Epithelial cell of esophagus (primary cell): ENCODE measurements at regions not wholly inside any gene's neighbourhood (a gene's known extent, or its start where the extent isn't known, plus 50 kb on each side); places are given as distances from the start of the nearest gene placed in this dataset.

Experiments
- DNase-seq: peaks from one replicate; pipeline ENCODE4 v3.0.0; 2010; ENCODE audit warnings: low read depth
- H3K4me3 ChIP-seq: 2 replicates; pipeline ENCODE4 v1.5.1; 2011; ENCODE audit warnings: mild to moderate bottlenecking, low read length, control low read depth
- TF ChIP-seq, protein P1 (sequence below): IDR thresholded peaks from 2 replicates; pipeline ENCODE4 v1.5.1; 2011; ENCODE audit warnings: low read depth, mild to moderate bottlenecking, low read length, control low read depth, inconsistent platforms; ENCODE audit not compliant: insufficient read depth; ENCODE audit errors: missing control alignments

DNA sequence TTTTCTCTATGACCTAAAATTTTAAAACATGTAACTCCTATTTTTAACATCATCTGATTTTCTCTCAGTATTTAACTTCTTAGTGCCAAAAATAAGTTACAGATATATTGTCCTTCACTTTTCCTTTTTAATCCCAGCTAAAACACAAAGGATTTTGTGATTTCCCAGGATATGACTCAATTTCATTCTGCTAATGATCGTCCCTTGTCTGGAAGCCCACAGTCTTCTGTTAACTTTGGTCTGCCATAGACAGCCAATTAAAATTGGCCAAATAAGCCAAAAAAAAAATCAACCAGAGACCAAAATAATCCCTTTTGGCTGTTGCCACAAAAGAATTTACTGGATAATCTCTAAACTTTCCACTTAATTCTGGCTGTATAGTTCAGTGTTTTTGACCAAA is 124.5 kb upstream of the FST start:
- H3K4me3 ChIP-seq = no peak overlapping the region
- TF ChIP-seq, protein P1, sequence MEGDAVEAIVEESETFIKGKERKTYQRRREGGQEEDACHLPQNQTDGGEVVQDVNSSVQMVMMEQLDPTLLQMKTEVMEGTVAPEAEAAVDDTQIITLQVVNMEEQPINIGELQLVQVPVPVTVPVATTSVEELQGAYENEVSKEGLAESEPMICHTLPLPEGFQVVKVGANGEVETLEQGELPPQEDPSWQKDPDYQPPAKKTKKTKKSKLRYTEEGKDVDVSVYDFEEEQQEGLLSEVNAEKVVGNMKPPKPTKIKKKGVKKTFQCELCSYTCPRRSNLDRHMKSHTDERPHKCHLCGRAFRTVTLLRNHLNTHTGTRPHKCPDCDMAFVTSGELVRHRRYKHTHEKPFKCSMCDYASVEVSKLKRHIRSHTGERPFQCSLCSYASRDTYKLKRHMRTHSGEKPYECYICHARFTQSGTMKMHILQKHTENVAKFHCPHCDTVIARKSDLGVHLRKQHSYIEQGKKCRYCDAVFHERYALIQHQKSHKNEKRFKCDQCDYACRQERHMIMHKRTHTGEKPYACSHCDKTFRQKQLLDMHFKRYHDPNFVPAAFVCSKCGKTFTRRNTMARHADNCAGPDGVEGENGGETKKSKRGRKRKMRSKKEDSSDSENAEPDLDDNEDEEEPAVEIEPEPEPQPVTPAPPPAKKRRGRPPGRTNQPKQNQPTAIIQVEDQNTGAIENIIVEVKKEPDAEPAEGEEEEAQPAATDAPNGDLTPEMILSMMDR = no peak
- DNase-seq = no peak

DNA sequence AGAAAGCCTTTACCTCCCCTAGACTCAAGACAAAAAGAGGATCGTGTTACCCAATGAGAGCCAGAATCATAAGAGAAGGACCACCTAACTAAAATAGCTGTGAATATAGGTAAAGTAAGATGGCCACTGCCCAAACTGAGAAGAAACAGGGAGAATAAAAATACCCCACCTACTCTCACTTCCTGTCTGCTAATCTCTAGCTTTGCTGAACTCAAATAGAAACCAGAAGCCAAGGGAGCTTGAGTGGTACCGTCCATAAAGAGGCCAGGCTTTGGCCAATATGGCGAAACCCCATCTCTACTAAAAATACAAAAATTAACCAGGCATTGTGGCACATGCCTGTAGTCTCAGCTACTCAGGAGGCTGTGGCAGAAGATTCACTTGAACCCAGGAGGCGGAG is 123.0 kb upstream of the FST start:
- TF ChIP-seq, protein P1 = no peak
- H3K4me3 ChIP-seq = no peak overlapping the region
- DNase-seq = no peak

DNA sequence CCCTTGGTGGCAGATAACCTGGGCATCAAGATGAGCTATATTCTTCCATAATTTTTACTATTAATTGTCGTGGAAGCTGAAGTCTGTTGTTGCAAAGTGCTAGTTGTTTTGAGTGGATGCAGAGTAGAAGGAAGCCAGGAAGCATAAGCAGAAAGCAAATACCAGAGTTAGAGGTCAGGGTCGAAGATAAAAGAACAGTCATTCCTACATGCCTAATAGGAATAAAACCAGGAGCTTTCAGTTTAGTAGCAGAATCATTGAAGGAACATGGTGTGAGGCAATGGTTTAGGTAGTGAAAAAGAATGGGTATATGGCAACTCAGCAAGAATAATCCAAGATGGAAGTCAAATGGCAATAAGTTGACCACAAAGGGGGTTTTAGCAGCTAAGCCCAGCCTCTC is 121.6 kb upstream of the FST start:
- H3K4me3 ChIP-seq = no peak overlapping the region
- no peak for DNase-seq
- TF ChIP-seq, protein P1 = no peak

DNA sequence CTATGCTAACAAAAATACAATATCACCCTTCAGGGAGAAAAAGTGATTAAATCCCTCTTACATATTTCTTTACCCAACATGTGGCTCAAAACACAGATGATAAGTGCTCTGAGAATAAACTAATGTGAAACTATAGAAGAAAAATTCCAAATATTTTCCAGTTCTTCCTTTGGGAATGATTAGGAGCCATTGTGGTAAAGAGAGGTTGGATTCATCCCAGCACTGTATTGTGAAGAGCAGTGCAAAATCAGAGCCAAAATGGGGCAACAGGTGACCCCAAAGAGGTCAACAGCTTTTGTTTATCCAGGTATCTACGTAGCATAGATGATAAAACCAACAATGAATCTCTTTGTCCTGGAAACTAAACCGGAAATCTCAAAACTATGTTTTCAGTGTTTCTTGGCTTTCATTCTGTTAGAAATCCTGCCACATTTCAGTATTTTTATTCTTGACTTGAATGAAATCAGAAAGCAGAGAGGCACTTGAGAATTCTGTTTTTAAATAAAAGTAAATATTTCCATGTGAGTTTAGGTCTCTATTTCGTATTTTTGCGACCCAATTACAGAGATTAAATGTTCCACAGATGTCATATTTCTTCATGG is 120.4 kb upstream of the FST start:
- H3K4me3 ChIP-seq = no peak overlapping the region
- no peak for DNase-seq
- TF ChIP-seq, protein P1 = no peak

DNA sequence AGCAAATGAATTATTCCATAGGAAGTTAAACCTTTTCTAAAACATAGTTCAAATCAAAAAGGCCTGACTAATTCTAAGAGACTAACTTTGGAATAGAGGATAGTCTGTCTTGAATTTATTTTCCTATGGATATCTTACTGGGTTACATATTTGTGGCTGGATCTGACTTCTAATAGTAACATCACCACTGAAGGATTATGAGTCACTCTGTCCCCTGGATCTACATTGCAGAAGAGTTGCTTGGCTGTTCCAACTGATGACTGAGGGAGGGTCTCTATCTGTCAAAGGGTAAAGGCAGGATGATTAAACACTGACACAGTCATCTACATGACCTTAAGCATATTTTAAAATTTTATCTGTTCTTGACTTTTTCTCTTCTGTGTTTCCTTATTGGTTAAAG is 119.6 kb upstream of the FST start:
- DNase-seq = peak; percentile 94
- no peak overlapping the region for H3K4me3 ChIP-seq
- TF ChIP-seq, protein P1 = no peak

DNA sequence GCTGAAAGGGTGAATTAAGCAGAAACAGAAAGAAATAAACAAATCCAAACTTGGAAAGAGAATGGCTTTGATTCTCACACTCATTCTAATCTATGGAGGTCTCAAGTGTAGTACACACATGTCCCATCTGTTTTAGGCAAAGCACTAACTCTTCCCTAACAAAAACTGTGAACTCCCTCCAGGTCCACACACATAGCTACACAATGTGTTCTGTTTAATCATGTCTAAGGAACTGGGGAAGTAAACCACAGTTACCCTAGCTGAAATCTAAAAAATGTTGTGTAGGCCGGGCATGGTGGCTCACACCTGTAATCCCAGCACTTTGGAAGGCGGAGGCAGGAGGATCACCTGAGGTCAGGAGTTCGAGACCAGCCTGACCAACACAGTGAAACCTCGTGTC is 118.7 kb upstream of the FST start:
- no peak overlapping the region for H3K4me3 ChIP-seq
- TF ChIP-seq, protein P1 = no peak
- peak; percentile 37 for DNase-seq

DNA sequence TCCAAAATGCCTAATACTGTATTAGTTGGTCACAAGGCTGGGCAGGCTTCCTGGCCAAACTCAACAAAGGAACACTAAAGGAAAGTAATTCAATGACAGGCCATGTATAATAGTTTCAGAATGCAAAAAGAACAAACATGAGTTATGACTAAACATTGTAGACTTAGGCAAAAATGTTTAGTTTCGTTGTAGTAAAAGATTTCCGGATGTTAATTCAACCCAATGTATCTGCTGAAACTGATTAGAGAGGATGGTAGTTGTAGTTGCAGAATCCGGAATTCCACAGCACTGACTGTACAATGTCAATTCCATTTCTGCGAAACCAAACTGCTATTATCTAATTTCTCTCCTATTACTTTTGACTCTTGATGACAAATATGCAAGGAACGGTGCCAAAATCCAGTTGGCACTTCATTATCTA is 117.9 kb upstream of the FST start:
- TF ChIP-seq, protein P1 = no peak
- peak; percentile 99 for DNase-seq

More for the DNA sequence above, 117.9 kb upstream of the FST start:
- H3K4me3 ChIP-seq = no peak overlapping the region
